K562 (cell line): ENCODE measurements at regions not wholly inside any gene's neighbourhood (a gene's known extent, or its start where the extent isn't known, plus 50 kb on each side); places are given as distances from the start of the nearest gene placed in this dataset.

Source experiments
- ATAC-seq: fragments of 200-7000 bp; cut with Tn5 transposase; 3 replicates; pipeline ENCODE4 v1.9.1; 2020; ENCODE audit warnings: moderate library complexity
- BruUV-seq: library from RNA; stranded (reverse); fragments of 400-500 nt; replicated peaks from 2 replicates; lab custom pipeline; 2021; lab: Mats Ljungman, UMichigan
- CTCF ChIA-PET: fragments of 300-600 bp; formaldehyde crosslinking; extraction: SDS; loops from one replicate; lab custom pipeline; 2021; ENCODE audit warnings: low intra/inter-chr PET ratio; lab: Yijun Ruan, JAX
- POLR2A ChIA-PET: fragments of 300-600, 350-650 bp; sonication (Branson Sonifier 250); formaldehyde crosslinking; extraction: SDS; loops from one replicate; lab custom pipeline; 2021; ENCODE audit warnings: antibody characterized with exemption, inconsistent platforms; lab: Yijun Ruan, JAX
- DNase-seq, 4 experiments: peaks; one replicate each; pipeline versions ENCODE4 v3.0.0 to v3.0.0-alpha.2; 2011 to 2018; ENCODE audit warnings: low spot score in 3 of 4, mixed read lengths in 3 of 4; ENCODE audit errors: extremely low read depth in 1 of 4
- FAIRE-seq: peaks from 2 replicates; lab custom pipeline; 2011; peaks lifted over from hg19 to GRCh38; lab: Jason Lieb, UNC
- H2AFZ ChIP-seq: 2 replicates; pipeline ENCODE4 v1.6.0; 2011; ENCODE audit warnings: low read depth, low read length, control low read depth, inconsistent platforms
- H3K27ac ChIP-seq: fragments of 200-600 bp; 3 replicates; pipeline ENCODE4 v1.8.0; 2011; ENCODE audit warnings: low read depth, mild to moderate bottlenecking, control low read depth, inconsistent platforms, low read length, moderate library complexity, mixed read lengths; ENCODE audit errors: extremely low read depth
- H3K27me3 ChIP-seq, 2 experiments: fragments of 300-600 bp in 1 of 2; 2 replicates in 1 of 2; 3 replicates in 1 of 2; pipeline versions ENCODE4 v1.6.0 to v1.8.0; 2011; ENCODE audit warnings: inconsistent platforms in 2 of 2, low read length in 2 of 2, mild to moderate bottlenecking in 1 of 2, mixed read lengths in 1 of 2, moderate library complexity in 1 of 2; ENCODE audit not compliant: control insufficient read depth in 2 of 2, insufficient read depth in 2 of 2
- H3K36me3 ChIP-seq: fragments of 300-600 bp; 3 replicates; pipeline ENCODE4 v1.8.0; 2011; ENCODE audit warnings: mild to moderate bottlenecking, low read length, inconsistent platforms; ENCODE audit not compliant: control insufficient read depth, insufficient read depth
- H3K4me1 ChIP-seq, 2 experiments: fragments of 200-600 bp in 1 of 2; replicated peaks in 1 of 2; 2 replicates in 1 of 2; 3 replicates in 1 of 2; pipeline versions ENCODE4 v1.5.1 to v1.8.0; 2011; ENCODE audit warnings: inconsistent platforms in 2 of 2, low read length in 2 of 2, mild to moderate bottlenecking in 1 of 2, mixed read lengths in 1 of 2, moderate library complexity in 1 of 2; ENCODE audit not compliant: control insufficient read depth in 2 of 2, insufficient read depth in 2 of 2
- H3K4me2 ChIP-seq: 2 replicates; pipeline ENCODE4 v1.6.1; 2011; ENCODE audit warnings: low read length, control low read depth, inconsistent platforms, mixed read lengths; ENCODE audit not compliant: insufficient read depth
- H3K4me3 ChIP-seq: fragments of 200-600 bp; sonication (generic), shearing (Covaris generic); 2 replicates; pipeline ENCODE4 v1.5.1; 2016; ENCODE audit warnings: control low read depth, inconsistent platforms
- H3K79me2 ChIP-seq: fragments of 200-600 bp; 3 replicates; pipeline ENCODE4 v1.8.0; 2011; ENCODE audit warnings: low read length, inconsistent platforms; ENCODE audit not compliant: control insufficient read depth, insufficient read depth
- H3K9ac ChIP-seq, 2 experiments: 2 replicates each; pipeline versions ENCODE4 v1.6.0 to v1.6.1; 2011; ENCODE audit warnings: low read depth in 2 of 2, low read length in 2 of 2, control low read depth in 1 of 2, inconsistent platforms in 1 of 2, mild to moderate bottlenecking in 1 of 2, mixed read lengths in 1 of 2; ENCODE audit not compliant: insufficient read depth in 1 of 2
- H3K9me1 ChIP-seq: one replicate; pipeline ENCODE4 v1.6.0; 2011; ENCODE audit warnings: inconsistent platforms, mild to moderate bottlenecking, low read length, moderate library complexity; ENCODE audit not compliant: control insufficient read depth, insufficient read depth
- H3K9me3 ChIP-seq: replicated peaks from 2 replicates; pipeline ENCODE4 v1.5.1; 2011; ENCODE audit warnings: low read depth, low read length, inconsistent platforms; ENCODE audit not compliant: control insufficient read depth, insufficient read depth
- H4K20me1 ChIP-seq: replicated peaks from 2 replicates; pipeline ENCODE4 v1.6.1; 2011; ENCODE audit warnings: low read length, inconsistent platforms, mixed read lengths; ENCODE audit not compliant: control insufficient read depth, insufficient read depth
- CAMTA2 ChIP-seq: fragments of 250-450 bp; sonication (Bioruptor Pico); conservative IDR thresholded peaks from 2 replicates; pipeline ENCODE4 v1.5.1; 2022
- CBFA2T3 ChIP-seq: fragments of 450-650 bp; IDR thresholded peaks from 2 replicates; pipeline ENCODE4 v1.6.1; 2017
- CEBPG ChIP-seq, 3 experiments: fragments of 200-800 bp in 1 of 3; sonication (Bioruptor generic) in 1 of 3; sonication (generic) in 1 of 3; formaldehyde crosslinking in 1 of 3; IDR thresholded peaks in 2 of 3; conservative IDR thresholded peaks in 1 of 3; 2 replicates each; pipeline versions ENCODE4 v1.6.1 to v1.8.0; 2016 to 2022; ENCODE audit warnings: missing compliant biosample characterization in 2 of 3, missing genetic modification characterization in 2 of 3, mild to moderate bottlenecking in 1 of 3, missing genetic modification reagents in 1 of 3
- DLX4 ChIP-seq: fragments of 250-450 bp; sonication (Bioruptor Pico); IDR thresholded peaks from 2 replicates; pipeline ENCODE4 v1.6.1; 2021; ENCODE audit warnings: mild to moderate bottlenecking
- GATA2 ChIP-seq: sonication (generic); formaldehyde crosslinking; IDR thresholded peaks from 2 replicates; pipeline ENCODE4 v1.4.0; 2020; ENCODE audit warnings: mild to moderate bottlenecking, missing genetic modification reagents
- NEUROD1 ChIP-seq: fragments of 150-350 bp; IDR thresholded peaks from 2 replicates; pipeline ENCODE4 v1.6.1; 2014; ENCODE audit warnings: borderline replicate concordance, low read length, low read depth; ENCODE audit not compliant: partially characterized antibody
- ZNF354B ChIP-seq: fragments of 250-450 bp; sonication (Bioruptor Pico); IDR thresholded peaks from 2 replicates; pipeline ENCODE4 v1.4.0; 2020
- ZNF398 ChIP-seq: fragments of 250-450 bp; sonication (Bioruptor Pico); IDR thresholded peaks from 2 replicates; pipeline ENCODE4 v1.8.0; 2021; ENCODE audit warnings: moderate library complexity, mild to moderate bottlenecking, inconsistent platforms
- ZNF583 ChIP-seq: fragments of 250-450 bp; sonication (Bioruptor Pico); IDR thresholded peaks from 2 replicates; pipeline ENCODE4 v1.4.0; 2020
- WGBS: fragments of 100-300 bp; shearing (Covaris generic); methylation state at CpG from one replicate; pipeline ENCODE4 v1.1.6; 2016; ENCODE audit warnings: low coverage, mixed read lengths; ENCODE audit not compliant: insufficient coverage; ENCODE audit errors: missing lambda C conversion rate; 5-methylcytosine and 5-hydroxymethylcytosine counted together
- in situ Hi-C: fragments of 300-500 bp; cut with MboI; formaldehyde crosslinking; loops from 4 replicates; pipeline ENCODE4 v1.15.0; 2018; ENCODE audit warnings: inconsistent platforms, mixed read lengths
- intact Hi-C: fragments of 100-400 bp; cut with micrococcal nuclease; formaldehyde crosslinking; loops from 2 replicates; pipeline ENCODE4 v1.14.2; 2022
- TF ChIP-seq, protein P1 (sequence below), 2 experiments: fragments of 450-650 bp in 1 of 2; sonication (generic) in 1 of 2; formaldehyde crosslinking in 1 of 2; IDR thresholded peaks in 1 of 2; conservative IDR thresholded peaks in 1 of 2; 2 replicates each; pipeline versions ENCODE4 v1.6.1 to v1.8.1; 2016 to 2023; ENCODE audit warnings: mild to moderate bottlenecking in 2 of 2, moderate library complexity in 2 of 2, inconsistent platforms in 1 of 2, missing genetic modification reagents in 1 of 2
- TF ChIP-seq, protein P2 (sequence below): fragments of 250-450 bp; sonication (Bioruptor Pico); IDR thresholded peaks from 2 replicates; pipeline ENCODE4 v1.8.0; 2022; ENCODE audit warnings: inconsistent platforms
- TF ChIP-seq, protein P3 (sequence below): sonication (generic); formaldehyde crosslinking; IDR thresholded peaks from 2 replicates; pipeline ENCODE4 v1.8.1; 2023; ENCODE audit warnings: mild to moderate bottlenecking, missing genetic modification reagents

GRCh38 chr14:84482256-84483071 is 1047.5 kb upstream of the FLRT2 start:
- Histone ChIP-seq H4K20me1 (no peaks in the 10 kb centered on the region), H3K27me3 (no peaks in the 10 kb centered on the region), H3K4me1 (no peaks in the 10 kb centered on the region), H3K27ac (no peak overlapping the region), H3K9ac (no peak overlapping the region), H3K4me3 (no peak overlapping the region), H3K4me2 (no peak overlapping the region), H3K36me3 (no peaks in the 10 kb centered on the region), H3K9me3 (no peaks in the 10 kb centered on the region), H3K79me2 (no peaks in the 10 kb centered on the region), H2AFZ (no peak overlapping the region), H3K9me1 (no peaks in the 10 kb centered on the region)
- no TSS peak for BruUV-seq
- in situ Hi-C loops (no loop called here), intact Hi-C loops (no loop called here)
- WGBS, result 0% methylated on average over 5 of the region's 5 CpGs
- no peak for FAIRE-seq
- ChIA-PET POLR2A (no interaction called here), CTCF (no interaction called here)
- no peak for DNase-seq
- ATAC-seq, result no peak
- TF ChIP-seq DLX4 (CRISPR knock-in tag) (no peak), NEUROD1 (no peak), ZNF354B (CRISPR knock-in tag) (no peak), CBFA2T3 (no peak), CEBPG (CRISPR knock-in tag; IDR thresholded peaks at IDR 0.05) (no peak), CEBPG (tag; conservative IDR thresholded peaks at IDR 0.05 in 1 of 2, IDR thresholded peaks at IDR 0.05 in 1 of 2) (no peak), GATA2 (CRISPR knock-in tag) (no peak), ZNF583 (CRISPR knock-in tag) (no peak), CAMTA2 (CRISPR knock-in tag) (no peak), ZNF398 (CRISPR knock-in tag) (no peak)
- TF ChIP-seq, protein P1, sequence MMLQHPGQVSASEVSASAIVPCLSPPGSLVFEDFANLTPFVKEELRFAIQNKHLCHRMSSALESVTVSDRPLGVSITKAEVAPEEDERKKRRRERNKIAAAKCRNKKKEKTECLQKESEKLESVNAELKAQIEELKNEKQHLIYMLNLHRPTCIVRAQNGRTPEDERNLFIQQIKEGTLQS (IDR thresholded peaks at IDR 0.05), result no peak
- TF ChIP-seq, protein P1 (CRISPR knock-in tag; conservative IDR thresholded peaks at IDR 0.05), result no peak
- TF ChIP-seq, protein P2, sequence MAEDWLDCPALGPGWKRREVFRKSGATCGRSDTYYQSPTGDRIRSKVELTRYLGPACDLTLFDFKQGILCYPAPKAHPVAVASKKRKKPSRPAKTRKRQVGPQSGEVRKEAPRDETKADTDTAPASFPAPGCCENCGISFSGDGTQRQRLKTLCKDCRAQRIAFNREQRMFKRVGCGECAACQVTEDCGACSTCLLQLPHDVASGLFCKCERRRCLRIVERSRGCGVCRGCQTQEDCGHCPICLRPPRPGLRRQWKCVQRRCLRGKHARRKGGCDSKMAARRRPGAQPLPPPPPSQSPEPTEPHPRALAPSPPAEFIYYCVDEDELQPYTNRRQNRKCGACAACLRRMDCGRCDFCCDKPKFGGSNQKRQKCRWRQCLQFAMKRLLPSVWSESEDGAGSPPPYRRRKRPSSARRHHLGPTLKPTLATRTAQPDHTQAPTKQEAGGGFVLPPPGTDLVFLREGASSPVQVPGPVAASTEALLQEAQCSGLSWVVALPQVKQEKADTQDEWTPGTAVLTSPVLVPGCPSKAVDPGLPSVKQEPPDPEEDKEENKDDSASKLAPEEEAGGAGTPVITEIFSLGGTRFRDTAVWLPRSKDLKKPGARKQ (CRISPR knock-in tag), result no peak
- TF ChIP-seq, protein P3, sequence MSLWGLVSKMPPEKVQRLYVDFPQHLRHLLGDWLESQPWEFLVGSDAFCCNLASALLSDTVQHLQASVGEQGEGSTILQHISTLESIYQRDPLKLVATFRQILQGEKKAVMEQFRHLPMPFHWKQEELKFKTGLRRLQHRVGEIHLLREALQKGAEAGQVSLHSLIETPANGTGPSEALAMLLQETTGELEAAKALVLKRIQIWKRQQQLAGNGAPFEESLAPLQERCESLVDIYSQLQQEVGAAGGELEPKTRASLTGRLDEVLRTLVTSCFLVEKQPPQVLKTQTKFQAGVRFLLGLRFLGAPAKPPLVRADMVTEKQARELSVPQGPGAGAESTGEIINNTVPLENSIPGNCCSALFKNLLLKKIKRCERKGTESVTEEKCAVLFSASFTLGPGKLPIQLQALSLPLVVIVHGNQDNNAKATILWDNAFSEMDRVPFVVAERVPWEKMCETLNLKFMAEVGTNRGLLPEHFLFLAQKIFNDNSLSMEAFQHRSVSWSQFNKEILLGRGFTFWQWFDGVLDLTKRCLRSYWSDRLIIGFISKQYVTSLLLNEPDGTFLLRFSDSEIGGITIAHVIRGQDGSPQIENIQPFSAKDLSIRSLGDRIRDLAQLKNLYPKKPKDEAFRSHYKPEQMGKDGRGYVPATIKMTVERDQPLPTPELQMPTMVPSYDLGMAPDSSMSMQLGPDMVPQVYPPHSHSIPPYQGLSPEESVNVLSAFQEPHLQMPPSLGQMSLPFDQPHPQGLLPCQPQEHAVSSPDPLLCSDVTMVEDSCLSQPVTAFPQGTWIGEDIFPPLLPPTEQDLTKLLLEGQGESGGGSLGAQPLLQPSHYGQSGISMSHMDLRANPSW (CRISPR knock-in tag), result no peak
